Natural killer cell treated with Interleukin-12 subunit alpha and Interleukin-12 subunit beta and Interleukin-15 and Interleukin-18, amount 100 ng/mL, for 72 hours (primary cell): ENCODE measurements at regions not wholly inside any gene's neighbourhood (a gene's known extent, or its start where the extent isn't known, plus 50 kb on each side); places are given as distances from the start of the nearest gene placed in this dataset.
"Not testable (repeated sequence)": the region's sequence is repeated elsewhere in the genome, so short reads cannot be mapped to it uniquely, and the experiment has no call there.

ENCODE experiments used
- ATAC-seq, 2 donors: fragments of 150-1000 bp; cut with Tn5 transposase in 1 of 2; sonication (Bioruptor Pico), chemical (Tn5 transposase) in 1 of 2; 2 replicates each; pipeline ENCODE4 v1.10.0; 2021
- DNase-seq: peaks from one replicate; pipeline ENCODE4 v3.0.0; 2022; ENCODE audit warnings: low spot score
- H3K27ac Mint-ChIP-seq, 2 donors: 1 replicate in 1 of 2; 2 replicates in 1 of 2; pipeline ENCODE4 v1.8.0; 2022; ENCODE audit warnings: mixed read lengths in 2 of 2, mild to moderate bottlenecking in 1 of 2, moderate library complexity in 1 of 2
- H3K27me3 Mint-ChIP-seq, 2 donors: 1 replicate in 1 of 2; 2 replicates in 1 of 2; pipeline ENCODE4 v1.8.0; 2022; ENCODE audit warnings: mixed read lengths in 2 of 2
- H3K36me3 Mint-ChIP-seq: one replicate; pipeline ENCODE4 v1.8.0; 2022; ENCODE audit warnings: mixed read lengths
- H3K4me1 Mint-ChIP-seq, 2 donors: 1 replicate in 1 of 2; 2 replicates in 1 of 2; pipeline ENCODE4 v1.8.0; 2022; ENCODE audit warnings: low read depth in 2 of 2, mixed read lengths in 2 of 2, mild to moderate bottlenecking in 1 of 2
- H3K4me3 Mint-ChIP-seq: one replicate; pipeline ENCODE4 v1.8.0; 2022; ENCODE audit warnings: mixed read lengths
- H3K9me3 Mint-ChIP-seq: 2 replicates; pipeline ENCODE4 v1.8.0; 2022; ENCODE audit warnings: mixed read lengths

- H3K27me3 Mint-ChIP-seq = peaks cover 19% of the 10 kb centered on the region in 2 donors
- H3K36me3 Mint-ChIP-seq = peaks cover 17% of the 10 kb centered on the region
- ATAC-seq (peak in 1 of 2 donors; percentile 4), DNase-seq (no peak)
- H3K4me3 Mint-ChIP-seq = peak overlapping the region; percentile 91
- peaks cover 2% of the 10 kb centered on the region for H3K9me3 Mint-ChIP-seq
- H3K27ac Mint-ChIP-seq = peak overlapping the region; percentile 50 to 68
- H3K4me1 Mint-ChIP-seq = peaks cover 17 to 20% of the 10 kb centered on the region in 2 donors
These were observed 143.1 kb upstream of the KCNJ18 start for GRCh38 chr17:21549107-21549687.

GRCh38 chr17:21550031-21550430 lies 142.3 kb upstream of the KCNJ18 start:
- Mint-ChIP-seq H3K27me3 (peaks cover 25 to 27% of the 10 kb centered on the region in 2 donors), H3K27ac (peak overlapping the region; percentile 50 to 68), H3K4me3 (peak overlapping the region; percentile 91), H3K4me1 (peaks cover 17 to 20% of the 10 kb centered on the region in 2 donors), H3K36me3 (peaks cover 20% of the 10 kb centered on the region)
- DNase-seq, H3K9me3 Mint-ChIP-seq, ATAC-seq: not testable (repeated sequence)

GRCh38 chr17:21551081-21551881 lies 141.0 kb upstream of the KCNJ18 start:
- Mint-ChIP-seq H3K4me3 (peak overlapping the region; percentile 91), H3K4me1 (peaks cover 17 to 20% of the 10 kb centered on the region in 2 donors), H3K27me3 (peaks cover 33 to 39% of the 10 kb centered on the region in 2 donors), H3K9me3 (peaks cover 4% of the 10 kb centered on the region), H3K27ac (no peak overlapping the region), H3K36me3 (peaks cover 20% of the 10 kb centered on the region)
- DNase-seq (peak; percentile 76), ATAC-seq (peak; percentile 94 to 98)

- ATAC-seq, H3K27ac Mint-ChIP-seq, H3K9me3 Mint-ChIP-seq, H3K4me1 Mint-ChIP-seq, DNase-seq, H3K4me3 Mint-ChIP-seq: not testable (repeated sequence)
- Mint-ChIP-seq H3K36me3 (peaks cover 15% of the 10 kb centered on the region), H3K27me3 (peaks cover 26 to 47% of the 10 kb centered on the region in 2 donors)
These were observed 133.4 kb upstream of the KCNJ18 start for GRCh38 chr17:21558921-21559320.

- Mint-ChIP-seq H3K27me3 (peaks cover 25 to 43% of the 10 kb centered on the region in 2 donors), H3K9me3 (no peaks in the 10 kb centered on the region), H3K4me1 (no peaks in the 10 kb centered on the region), H3K4me3 (no peak overlapping the region), H3K36me3 (peaks cover 2% of the 10 kb centered on the region), H3K27ac (no peak overlapping the region)
- no peak for ATAC-seq
- DNase-seq = no peak
These were observed 128.1 kb upstream of the KCNJ18 start for GRCh38 chr17:21564262-21564661.

GRCh38 chr17:21564757-21565156 lies 127.6 kb upstream of the KCNJ18 start:
- not testable (repeated sequence) for ATAC-seq

GRCh38 chr17:21570427-21570826 lies 121.9 kb upstream of the KCNJ18 start:
- H3K9me3 Mint-ChIP-seq, H3K4me1 Mint-ChIP-seq: not testable (repeated sequence)

More at GRCh38 chr17:21564757-21565156, 127.6 kb upstream of the KCNJ18 start:
- DNase-seq, H3K9me3 Mint-ChIP-seq, H3K36me3 Mint-ChIP-seq, H3K27ac Mint-ChIP-seq, H3K4me1 Mint-ChIP-seq, H3K4me3 Mint-ChIP-seq: not testable (repeated sequence)
- peaks cover 27 to 46% of the 10 kb centered on the region in 2 donors for H3K27me3 Mint-ChIP-seq

GRCh38 chr17:21572148-21572547 lies 120.2 kb upstream of the KCNJ18 start:
- H3K4me3 Mint-ChIP-seq, DNase-seq, ATAC-seq, H3K9me3 Mint-ChIP-seq, H3K27ac Mint-ChIP-seq, H3K4me1 Mint-ChIP-seq: not testable (repeated sequence)
- H3K27me3 Mint-ChIP-seq = peaks cover 27 to 35% of the 10 kb centered on the region in 2 donors
- peaks cover 13% of the 10 kb centered on the region for H3K36me3 Mint-ChIP-seq

More at GRCh38 chr17:21570427-21570826, 121.9 kb upstream of the KCNJ18 start:
- not testable (repeated sequence) for ATAC-seq, H3K4me3 Mint-ChIP-seq, DNase-seq, H3K27ac Mint-ChIP-seq
- Mint-ChIP-seq H3K27me3 (peaks cover 33 to 47% of the 10 kb centered on the region in 2 donors), H3K36me3 (peaks cover 13% of the 10 kb centered on the region)

- not testable (repeated sequence) for H3K9me3 Mint-ChIP-seq, H3K4me1 Mint-ChIP-seq, H3K27ac Mint-ChIP-seq, DNase-seq, ATAC-seq
- peak overlapping the region; percentile 8 for H3K4me3 Mint-ChIP-seq
- H3K36me3 Mint-ChIP-seq = peaks cover 13% of the 10 kb centered on the region
- H3K27me3 Mint-ChIP-seq = peaks cover 22 to 29% of the 10 kb centered on the region in 2 donors
These were observed 118.9 kb upstream of the KCNJ18 start for GRCh38 chr17:21573271-21573960.

- Mint-ChIP-seq H3K27ac (no peak overlapping the region), H3K9me3 (no peaks in the 10 kb centered on the region), H3K36me3 (peaks cover 13% of the 10 kb centered on the region), H3K4me1 (peaks cover 0 to 7% of the 10 kb centered on the region in 2 donors), H3K4me3 (peak overlapping the region; percentile 8), H3K27me3 (peaks cover 21 to 28% of the 10 kb centered on the region in 2 donors)
- ATAC-seq = peak; percentile 43 to 74
- no peak for DNase-seq
These were observed 118.2 kb upstream of the KCNJ18 start for GRCh38 chr17:21573961-21574610.

- H3K9me3 Mint-ChIP-seq, H3K27ac Mint-ChIP-seq, H3K4me3 Mint-ChIP-seq, ATAC-seq, DNase-seq, H3K4me1 Mint-ChIP-seq, H3K36me3 Mint-ChIP-seq: not testable (repeated sequence)
- peaks cover 18 to 22% of the 10 kb centered on the region in 2 donors for H3K27me3 Mint-ChIP-seq
These were observed 117.6 kb upstream of the KCNJ18 start for GRCh38 chr17:21574611-21575255.

GRCh38 chr17:21578783-21579182 lies 113.5 kb upstream of the KCNJ18 start:
- H3K4me1 Mint-ChIP-seq, H3K36me3 Mint-ChIP-seq, H3K27ac Mint-ChIP-seq, H3K4me3 Mint-ChIP-seq, H3K9me3 Mint-ChIP-seq, DNase-seq, ATAC-seq: not testable (repeated sequence)
- peaks cover 8 to 11% of the 10 kb centered on the region in 2 donors for H3K27me3 Mint-ChIP-seq

GRCh38 chr17:21592774-21593173 lies 99.5 kb upstream of the KCNJ18 start:
- H3K36me3 Mint-ChIP-seq = no peaks in the 10 kb centered on the region
- H3K27me3 Mint-ChIP-seq = peaks cover 16 to 29% of the 10 kb centered on the region in 2 donors
- H3K27ac Mint-ChIP-seq = no peak overlapping the region
- DNase-seq (no peak), ATAC-seq (peak; percentile 24 to 53)
- H3K4me1 Mint-ChIP-seq = no peaks in the 10 kb centered on the region
- H3K9me3 Mint-ChIP-seq = no peaks in the 10 kb centered on the region
- no peak overlapping the region for H3K4me3 Mint-ChIP-seq
